K562 (cell line): ENCODE measurements at regions not wholly inside any gene's neighbourhood (a gene's known extent, or its start where the extent isn't known, plus 50 kb on each side); places are given as distances from the start of the nearest gene placed in this dataset.

Source experiments
- ATAC-seq: fragments of 200-7000 bp; cut with Tn5 transposase; 3 replicates; pipeline ENCODE4 v1.9.1; 2020; ENCODE audit warnings: moderate library complexity
- BruUV-seq: library from RNA; stranded (reverse); fragments of 400-500 nt; replicated peaks from 2 replicates; lab custom pipeline; 2021; lab: Mats Ljungman, UMichigan
- CTCF ChIA-PET: fragments of 300-600 bp; formaldehyde crosslinking; extraction: SDS; loops from one replicate; lab custom pipeline; 2021; ENCODE audit warnings: low intra/inter-chr PET ratio; lab: Yijun Ruan, JAX
- POLR2A ChIA-PET: fragments of 300-600, 350-650 bp; sonication (Branson Sonifier 250); formaldehyde crosslinking; extraction: SDS; loops from one replicate; lab custom pipeline; 2021; ENCODE audit warnings: antibody characterized with exemption, inconsistent platforms; lab: Yijun Ruan, JAX
- DNase-seq, 4 experiments: peaks; one replicate each; pipeline versions ENCODE4 v3.0.0 to v3.0.0-alpha.2; 2011 to 2018; ENCODE audit warnings: low spot score in 3 of 4, mixed read lengths in 3 of 4; ENCODE audit errors: extremely low read depth in 1 of 4
- FAIRE-seq: peaks from 2 replicates; lab custom pipeline; 2011; peaks lifted over from hg19 to GRCh38; lab: Jason Lieb, UNC
- H2AFZ ChIP-seq: 2 replicates; pipeline ENCODE4 v1.6.0; 2011; ENCODE audit warnings: low read depth, low read length, control low read depth, inconsistent platforms
- H3K27ac ChIP-seq: fragments of 200-600 bp; 3 replicates; pipeline ENCODE4 v1.8.0; 2011; ENCODE audit warnings: low read depth, mild to moderate bottlenecking, control low read depth, inconsistent platforms, low read length, moderate library complexity, mixed read lengths; ENCODE audit errors: extremely low read depth
- H3K27me3 ChIP-seq, 2 experiments: fragments of 300-600 bp in 1 of 2; 2 replicates in 1 of 2; 3 replicates in 1 of 2; pipeline versions ENCODE4 v1.6.0 to v1.8.0; 2011; ENCODE audit warnings: inconsistent platforms in 2 of 2, low read length in 2 of 2, mild to moderate bottlenecking in 1 of 2, mixed read lengths in 1 of 2, moderate library complexity in 1 of 2; ENCODE audit not compliant: control insufficient read depth in 2 of 2, insufficient read depth in 2 of 2
- H3K36me3 ChIP-seq: fragments of 300-600 bp; 3 replicates; pipeline ENCODE4 v1.8.0; 2011; ENCODE audit warnings: mild to moderate bottlenecking, low read length, inconsistent platforms; ENCODE audit not compliant: control insufficient read depth, insufficient read depth
- H3K4me1 ChIP-seq, 2 experiments: fragments of 200-600 bp in 1 of 2; replicated peaks in 1 of 2; 2 replicates in 1 of 2; 3 replicates in 1 of 2; pipeline versions ENCODE4 v1.5.1 to v1.8.0; 2011; ENCODE audit warnings: inconsistent platforms in 2 of 2, low read length in 2 of 2, mild to moderate bottlenecking in 1 of 2, mixed read lengths in 1 of 2, moderate library complexity in 1 of 2; ENCODE audit not compliant: control insufficient read depth in 2 of 2, insufficient read depth in 2 of 2
- H3K4me2 ChIP-seq: 2 replicates; pipeline ENCODE4 v1.6.1; 2011; ENCODE audit warnings: low read length, control low read depth, inconsistent platforms, mixed read lengths; ENCODE audit not compliant: insufficient read depth
- H3K4me3 ChIP-seq: fragments of 200-600 bp; sonication (generic), shearing (Covaris generic); 2 replicates; pipeline ENCODE4 v1.5.1; 2016; ENCODE audit warnings: control low read depth, inconsistent platforms
- H3K79me2 ChIP-seq: fragments of 200-600 bp; 3 replicates; pipeline ENCODE4 v1.8.0; 2011; ENCODE audit warnings: low read length, inconsistent platforms; ENCODE audit not compliant: control insufficient read depth, insufficient read depth
- H3K9ac ChIP-seq, 2 experiments: 2 replicates each; pipeline versions ENCODE4 v1.6.0 to v1.6.1; 2011; ENCODE audit warnings: low read depth in 2 of 2, low read length in 2 of 2, control low read depth in 1 of 2, inconsistent platforms in 1 of 2, mild to moderate bottlenecking in 1 of 2, mixed read lengths in 1 of 2; ENCODE audit not compliant: insufficient read depth in 1 of 2
- H3K9me1 ChIP-seq: one replicate; pipeline ENCODE4 v1.6.0; 2011; ENCODE audit warnings: inconsistent platforms, mild to moderate bottlenecking, low read length, moderate library complexity; ENCODE audit not compliant: control insufficient read depth, insufficient read depth
- H3K9me3 ChIP-seq: replicated peaks from 2 replicates; pipeline ENCODE4 v1.5.1; 2011; ENCODE audit warnings: low read depth, low read length, inconsistent platforms; ENCODE audit not compliant: control insufficient read depth, insufficient read depth
- H4K20me1 ChIP-seq: replicated peaks from 2 replicates; pipeline ENCODE4 v1.6.1; 2011; ENCODE audit warnings: low read length, inconsistent platforms, mixed read lengths; ENCODE audit not compliant: control insufficient read depth, insufficient read depth
- CREB1 ChIP-seq, 2 experiments: sonication (generic) in 1 of 2; formaldehyde crosslinking in 1 of 2; IDR thresholded peaks; 2 replicates each; pipeline versions ENCODE4 v1.6.1 to v1.8.0; 2012 to 2022; ENCODE audit warnings: inconsistent platforms in 1 of 2, mild to moderate bottlenecking in 1 of 2, missing genetic modification reagents in 1 of 2, moderate library complexity in 1 of 2
- DPF2 ChIP-seq: fragments of 450-650 bp; IDR thresholded peaks from 2 replicates; pipeline ENCODE4 v1.6.1; 2016
- ELF1 ChIP-seq: fragments of 200-800 bp; sonication (Bioruptor generic); IDR thresholded peaks from 2 replicates; pipeline ENCODE4 v1.6.1; 2016; ENCODE audit warnings: missing genetic modification characterization, missing compliant biosample characterization
- ETV5 ChIP-seq: sonication (generic); formaldehyde crosslinking; IDR thresholded peaks from 2 replicates; pipeline ENCODE4 v1.4.0; 2020; ENCODE audit warnings: low read depth, mild to moderate bottlenecking, missing genetic modification reagents
- FOSL1 ChIP-seq: fragments of 200-800 bp; sonication (Bioruptor generic); conservative IDR thresholded peaks from 2 replicates; pipeline ENCODE4 v1.6.1; 2016; ENCODE audit warnings: missing genetic modification characterization, missing compliant biosample characterization
- MAZ ChIP-seq, 2 experiments: fragments of 450-650 bp in 1 of 2; sonication (generic) in 1 of 2; formaldehyde crosslinking; IDR thresholded peaks in 1 of 2; conservative IDR thresholded peaks in 1 of 2; 2 replicates each; pipeline versions ENCODE4 v1.4.0 to v1.5.0; 2020; ENCODE audit warnings: mild to moderate bottlenecking in 1 of 2, missing genetic modification reagents in 1 of 2
- NFIC ChIP-seq: fragments of 450-650 bp; IDR thresholded peaks from 2 replicates; pipeline ENCODE4 v1.6.1; 2017; ENCODE audit warnings: mild to moderate bottlenecking, inconsistent platforms
- SNRNP70 ChIP-seq: fragments of 200-400 bp; formaldehyde crosslinking; optimal IDR thresholded peaks from 2 replicates; pipeline ENCODE3; 2017; ENCODE audit warnings: low read depth, low read length
- SRSF3 ChIP-seq: fragments of 200-400 bp; formaldehyde crosslinking; IDR thresholded peaks from 2 replicates; pipeline ENCODE4 v1.6.1; 2016; ENCODE audit warnings: mild to moderate bottlenecking, low read length, moderate library complexity; ENCODE audit not compliant: insufficient read depth
- VEZF1 ChIP-seq: fragments of 200-800 bp; sonication (Bioruptor generic); IDR thresholded peaks from 2 replicates; pipeline ENCODE4 v1.6.1; 2017; ENCODE audit warnings: missing genetic modification characterization, missing compliant biosample characterization
- XRCC4 ChIP-seq: IDR thresholded peaks from one replicate; pipeline ENCODE4 v1.6.1; 2011; ENCODE audit not compliant: insufficient read depth, insufficient read length; ENCODE audit errors: extremely low read depth
- ZEB2 ChIP-seq: fragments of 450-650 bp; IDR thresholded peaks from 2 replicates; pipeline ENCODE4 v1.6.1; 2016
- WGBS: fragments of 100-300 bp; shearing (Covaris generic); methylation state at CpG from one replicate; pipeline ENCODE4 v1.1.6; 2016; ENCODE audit warnings: low coverage, mixed read lengths; ENCODE audit not compliant: insufficient coverage; ENCODE audit errors: missing lambda C conversion rate; 5-methylcytosine and 5-hydroxymethylcytosine counted together
- in situ Hi-C: fragments of 300-500 bp; cut with MboI; formaldehyde crosslinking; loops from 4 replicates; pipeline ENCODE4 v1.15.0; 2018; ENCODE audit warnings: inconsistent platforms, mixed read lengths
- intact Hi-C: fragments of 100-400 bp; cut with micrococcal nuclease; formaldehyde crosslinking; loops from 2 replicates; pipeline ENCODE4 v1.14.2; 2022
- TF ChIP-seq, protein P1 (sequence below): fragments of 250-450 bp; sonication (Bioruptor Pico); IDR thresholded peaks from 2 replicates; pipeline ENCODE4 v1.4.0; 2020

DNA sequence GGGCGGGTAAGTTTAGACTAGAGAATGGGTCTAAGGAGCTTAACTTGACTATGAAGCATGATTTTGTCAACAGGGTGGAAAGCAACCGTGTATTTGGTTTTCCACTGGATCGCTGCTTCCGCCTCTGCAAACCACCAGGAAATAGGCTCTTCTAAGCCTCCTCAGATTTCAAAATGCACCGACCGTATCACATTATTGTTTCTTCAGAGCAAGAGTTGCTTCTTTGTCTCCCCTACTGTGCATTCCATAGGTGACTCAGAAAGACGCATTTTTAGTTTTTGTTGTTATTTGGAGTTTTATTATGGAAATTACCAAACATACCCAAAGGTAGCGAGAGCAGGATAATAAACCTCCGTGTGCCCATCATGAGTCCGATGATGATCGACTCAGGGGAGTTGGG lies 64.3 kb upstream of the RASD2 start:
- Histone ChIP-seq H3K9me3 (no peaks in the 10 kb centered on the region), H3K4me2 (no peak overlapping the region), H3K4me3 (no peak overlapping the region), H3K27me3 (no peaks in the 10 kb centered on the region; a peak in 1 of 5 replicates), H3K9ac (no peak overlapping the region), H2AFZ (no peak overlapping the region), H3K79me2 (no peaks in the 10 kb centered on the region), H3K36me3 (no peaks in the 10 kb centered on the region), H4K20me1 (no peaks in the 10 kb centered on the region), H3K27ac (no peak overlapping the region), H3K9me1 (no peaks in the 10 kb centered on the region), H3K4me1 (peaks cover 12 to 19% of the 10 kb centered on the region in 2 experiments)
- ChIA-PET CTCF (no interaction called here), POLR2A (no interaction called here)
- in situ Hi-C loops (no loop called here), intact Hi-C loops (no loop called here)
- DNase-seq (no peak), FAIRE-seq (no peak), ATAC-seq (no peak)
- TF ChIP-seq CREB1 (IDR thresholded peaks at IDR 0.05) (no peak), CREB1 (CRISPR knock-in tag; IDR thresholded peaks at IDR 0.05) (no peak)
- WGBS, result 34% methylated on average over 11 of the region's 11 CpGs
- no TSS peak for BruUV-seq

DNA sequence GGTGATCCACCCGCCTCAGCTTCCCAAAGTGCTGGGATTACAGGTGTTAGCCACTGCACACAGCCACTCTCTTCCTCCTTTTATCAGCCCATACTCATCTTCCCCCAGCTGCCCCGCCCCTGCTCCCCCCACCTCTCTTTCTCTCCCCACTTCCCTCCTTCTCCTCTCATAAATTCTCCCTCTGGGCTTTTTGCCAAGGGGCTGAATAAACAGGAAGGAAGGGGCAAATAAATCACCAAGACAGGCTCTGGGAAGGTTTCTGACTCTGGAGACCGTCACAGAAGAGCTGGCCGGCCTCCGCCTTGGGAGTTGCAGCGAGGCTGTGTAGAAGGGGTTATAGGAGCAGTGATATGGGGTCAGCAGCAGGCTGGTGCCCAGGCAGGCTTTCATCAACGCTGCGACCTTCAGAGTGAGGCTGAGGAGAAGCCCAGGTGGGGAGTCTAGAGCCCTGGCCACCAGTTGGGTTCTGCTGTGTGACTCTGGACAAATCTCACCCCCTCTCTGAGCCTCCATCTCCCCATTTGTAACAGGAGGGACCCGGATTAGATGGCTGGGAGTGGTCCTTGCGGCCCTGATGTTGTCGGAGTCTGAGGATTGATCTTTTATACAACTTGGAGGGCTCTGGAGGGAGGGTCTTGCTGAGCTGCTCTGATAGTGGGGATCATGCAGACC lies 62.6 kb upstream of the RASD2 start:
- Histone ChIP-seq H3K27me3 (no peaks in the 10 kb centered on the region; a peak in 1 of 5 replicates), H3K9ac (peak overlapping the region in 1 of 2 experiments; percentile 65; a peak in 2 of 4 replicates), H3K36me3 (no peaks in the 10 kb centered on the region), H3K9me1 (no peaks in the 10 kb centered on the region), H3K4me1 (peaks cover 12 to 20% of the 10 kb centered on the region in 2 experiments), H4K20me1 (no peaks in the 10 kb centered on the region), H3K27ac (no peak overlapping the region), H3K9me3 (no peaks in the 10 kb centered on the region), H3K79me2 (no peaks in the 10 kb centered on the region), H3K4me3 (no peak overlapping the region), H2AFZ (no peak overlapping the region), H3K4me2 (peak overlapping the region; percentile 34; the same call in 1 of the 2 replicates)
- DNase-seq, result peak; percentile 20 to 78 (median 43)
- WGBS, result 7% methylated on average over 8 of the region's 11 CpGs
- BruUV-seq, result no TSS peak
- ChIA-PET POLR2A (interaction anchor here (0.5 to 1.1 kb wide), 4 partner anchors 15 to 71 kb away, joined by 3 to 4 read pairs (median 3); no protein-coding TSS in a partner anchor), CTCF (no interaction called here)
- intact Hi-C loops (no loop called here), in situ Hi-C loops (no loop called here)
- ATAC-seq, result peak; percentile 82
- peak; percentile 35 for FAIRE-seq
- TF ChIP-seq, protein P1, sequence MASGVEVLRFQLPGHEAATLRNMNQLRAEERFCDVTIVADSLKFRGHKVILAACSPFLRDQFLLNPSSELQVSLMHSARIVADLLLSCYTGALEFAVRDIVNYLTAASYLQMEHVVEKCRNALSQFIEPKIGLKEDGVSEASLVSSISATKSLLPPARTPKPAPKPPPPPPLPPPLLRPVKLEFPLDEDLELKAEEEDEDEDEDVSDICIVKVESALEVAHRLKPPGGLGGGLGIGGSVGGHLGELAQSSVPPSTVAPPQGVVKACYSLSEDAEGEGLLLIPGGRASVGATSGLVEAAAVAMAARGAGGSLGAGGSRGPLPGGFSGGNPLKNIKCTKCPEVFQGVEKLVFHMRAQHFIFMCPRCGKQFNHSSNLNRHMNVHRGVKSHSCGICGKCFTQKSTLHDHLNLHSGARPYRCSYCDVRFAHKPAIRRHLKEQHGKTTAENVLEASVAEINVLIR, result no peak
- peak; percentile 71 for TF ChIP-seq DPF2
- no peak for TF ChIP-seq XRCC4
- peak; percentile 98 to 99 for TF ChIP-seq MAZ (CRISPR knock-in tag; conservative IDR thresholded peaks at IDR 0.05 in 1 of 2, IDR thresholded peaks at IDR 0.05 in 1 of 2)
- TF ChIP-seq VEZF1, result peak; percentile 99
- TF ChIP-seq ELF1 (tag), result peak; percentile 63
- TF ChIP-seq ZEB2, result peak; percentile 52; the same call in 1 of the 2 replicates
- no peak for TF ChIP-seq SRSF3
- TF ChIP-seq ETV5 (CRISPR knock-in tag), result peak; percentile 57; the same call in 1 of the 2 replicates
- peak; percentile 19; the same call in 1 of the 2 replicates for TF ChIP-seq FOSL1
- TF ChIP-seq NFIC, result peak; percentile 97
- no peak for TF ChIP-seq SNRNP70
